ENCODE measurements at regions not wholly inside any gene's neighbourhood (a gene's known extent, or its start where the extent isn't known, plus 50 kb on each side); places are given as distances from the start of the nearest gene placed in this dataset.

- TF ChIP-seq CTCF (IDR thresholded peaks at IDR 0.05; ENCODE audit: low read depth, low read length, poor library complexity, severe bottlenecking) = no peak
- no peak for TF ChIP-seq EZH2phosphoT487 (IDR thresholded peaks at IDR 0.05; ENCODE audit: borderline replicate concordance, low read length)
Measured at GRCh38 chr10:106500041-106500924, 664.2 kb downstream of the SORCS1 start.
